C4-2B (cell line): ENCODE measurements at regions not wholly inside any gene's neighbourhood (a gene's known extent, or its start where the extent isn't known, plus 50 kb on each side); places are given as distances from the start of the nearest gene placed in this dataset.

Experiments used
- H3K27ac ChIP-seq: fragments of 450-650 bp; 2 replicates; pipeline ENCODE4 v1.5.1; 2017
- CTCF ChIP-seq: fragments of 450-650 bp; conservative IDR thresholded peaks from 2 replicates; pipeline ENCODE4 v1.5.1; 2017; ENCODE audit warnings: mild to moderate bottlenecking
- ZFX ChIP-seq: fragments of 450-650 bp; IDR thresholded peaks from 2 replicates; pipeline ENCODE4 v1.6.1; 2017

GRCh38 chr9:108383796-108384195 is 472.0 kb downstream of the ACTL7B start:
- TF ChIP-seq CTCF: no peak
- TF ChIP-seq ZFX: no peak
- no peak overlapping the region for H3K27ac ChIP-seq

- no peak overlapping the region for H3K27ac ChIP-seq
- TF ChIP-seq CTCF: no peak
- TF ChIP-seq ZFX: no peak
Observed at GRCh38 chr9:108382310-108382709, 473.5 kb downstream of the ACTL7B start.

GRCh38 chr9:108377881-108378280 is 477.9 kb downstream of the ACTL7B start:
- H3K27ac ChIP-seq: no peak overlapping the region
- no peak for TF ChIP-seq CTCF
- TF ChIP-seq ZFX: no peak

GRCh38 chr9:108377382-108377781 is 478.4 kb downstream of the ACTL7B start:
- H3K27ac ChIP-seq: no peak overlapping the region
- no peak for TF ChIP-seq CTCF
- TF ChIP-seq ZFX: no peak

GRCh38 chr9:108376140-108376539 is 479.6 kb downstream of the ACTL7B start:
- no peak overlapping the region for H3K27ac ChIP-seq
- TF ChIP-seq CTCF (no peak), ZFX (no peak)

GRCh38 chr9:108374626-108375025 is 481.2 kb downstream of the ACTL7B start:
- no peak overlapping the region for H3K27ac ChIP-seq
- TF ChIP-seq CTCF (no peak), ZFX (no peak)

- no peak overlapping the region for H3K27ac ChIP-seq
- TF ChIP-seq ZFX: no peak
- TF ChIP-seq CTCF: no peak
Observed at GRCh38 chr9:108367188-108367587, 488.6 kb downstream of the ACTL7B start.
